H9 (cell line): ENCODE measurements at regions not wholly inside any gene's neighbourhood (a gene's known extent, or its start where the extent isn't known, plus 50 kb on each side); places are given as distances from the start of the nearest gene placed in this dataset.

Experiments used
- DNase-seq: peaks from one replicate; pipeline ENCODE4 v3.0.0-alpha.2; 2017
- H2AFZ ChIP-seq: one replicate; pipeline ENCODE4 v1.6.1; 2013; ENCODE audit warnings: mild to moderate bottlenecking, low read length, control low read depth, moderate library complexity
- H2AK5ac ChIP-seq: 2 replicates; pipeline ENCODE4 v1.6.1; 2013; ENCODE audit warnings: low read length, control low read depth, mixed read lengths; ENCODE audit not compliant: insufficient read length
- H2BK120ac ChIP-seq: one replicate; pipeline ENCODE4 v1.6.1; 2013; ENCODE audit warnings: low read depth, mild to moderate bottlenecking, low read length, control low read depth, inconsistent platforms; ENCODE audit not compliant: poor library complexity, severe bottlenecking
- H2BK12ac ChIP-seq: 2 replicates; pipeline ENCODE4 v1.6.1; 2013; ENCODE audit warnings: low read length, control low read depth, mixed read lengths, low read depth; ENCODE audit not compliant: insufficient read length
- H2BK15ac ChIP-seq: 2 replicates; pipeline ENCODE4 v1.6.1; 2013; ENCODE audit warnings: low read depth, low read length, control low read depth
- H2BK20ac ChIP-seq: one replicate; pipeline ENCODE4 v1.6.1; 2013; ENCODE audit warnings: low read depth, mild to moderate bottlenecking, low read length, control low read depth, inconsistent platforms; ENCODE audit not compliant: poor library complexity, severe bottlenecking
- H2BK5ac ChIP-seq: 2 replicates; pipeline ENCODE4 v1.6.1; 2013; ENCODE audit warnings: low read length, control low read depth, mixed read lengths; ENCODE audit not compliant: insufficient read length
- H3K14ac ChIP-seq: 2 replicates; pipeline ENCODE4 v1.6.1; 2013; ENCODE audit warnings: low read length, control low read depth; ENCODE audit not compliant: insufficient read depth
- H3K18ac ChIP-seq: 2 replicates; pipeline ENCODE4 v1.6.1; 2013; ENCODE audit warnings: low read depth, mild to moderate bottlenecking, mixed read lengths, low read length, control low read depth; ENCODE audit not compliant: insufficient read length
- H3K23ac ChIP-seq: 2 replicates; pipeline ENCODE4 v1.6.1; 2013; ENCODE audit warnings: low read length, control low read depth, mixed read lengths, low read depth; ENCODE audit not compliant: insufficient read length
- H3K23me2 ChIP-seq: 2 replicates; pipeline ENCODE4 v1.6.1; 2013; ENCODE audit warnings: low read depth, mild to moderate bottlenecking, mixed read lengths, low read length, control low read depth; ENCODE audit not compliant: insufficient read length, poor library complexity, severe bottlenecking
- H3K27ac ChIP-seq: 2 replicates; pipeline ENCODE4 v1.5.1; 2013; ENCODE audit warnings: low read length, control low read depth, mixed read lengths, low read depth; ENCODE audit not compliant: insufficient read length
- H3K27me3 ChIP-seq: 2 replicates; pipeline ENCODE4 v1.6.1; 2013; ENCODE audit warnings: low read length, control low read depth, inconsistent platforms; ENCODE audit not compliant: insufficient read depth
- H3K4ac ChIP-seq: 2 replicates; pipeline ENCODE4 v1.6.1; 2013; ENCODE audit warnings: low read depth, mild to moderate bottlenecking, control low read depth, inconsistent platforms, low read length, moderate library complexity
- H3K4me1 ChIP-seq: 2 replicates; pipeline ENCODE4 v1.6.1; 2013; ENCODE audit warnings: low read length, control low read depth, inconsistent platforms; ENCODE audit not compliant: insufficient read depth
- H3K4me2 ChIP-seq: 2 replicates; pipeline ENCODE4 v1.6.1; 2013; ENCODE audit warnings: low read length, control low read depth, mixed read lengths; ENCODE audit not compliant: insufficient read length, insufficient read depth
- H3K56ac ChIP-seq: 2 replicates; pipeline ENCODE4 v1.6.1; 2013; ENCODE audit warnings: low read depth, mild to moderate bottlenecking, mixed read lengths, low read length, control low read depth; ENCODE audit not compliant: insufficient read length
- H3K79me1 ChIP-seq: 2 replicates; pipeline ENCODE4 v1.6.1; 2013; ENCODE audit warnings: low read depth, mild to moderate bottlenecking, moderate library complexity, low read length, control low read depth, inconsistent platforms; ENCODE audit not compliant: insufficient read depth, poor library complexity, severe bottlenecking
- H3K79me2 ChIP-seq: 2 replicates; pipeline ENCODE4 v1.6.1; 2013; ENCODE audit warnings: low read length, control low read depth, inconsistent platforms; ENCODE audit not compliant: insufficient read depth
- H3K9ac ChIP-seq: 2 replicates; pipeline ENCODE4 v1.6.1; 2013; ENCODE audit warnings: low read length, control low read depth, mixed read lengths; ENCODE audit not compliant: insufficient read length; ENCODE audit errors: extremely low read depth
- H3K9me3 ChIP-seq: one replicate; pipeline ENCODE4 v1.6.1; 2013; ENCODE audit warnings: low read depth, low read length, inconsistent platforms; ENCODE audit not compliant: control insufficient read depth
- H3T11ph ChIP-seq: one replicate; pipeline ENCODE4 v1.6.1; 2013; ENCODE audit warnings: mild to moderate bottlenecking, low read length, control low read depth, inconsistent platforms
- H4K20me1 ChIP-seq: one replicate; pipeline ENCODE4 v1.6.1; 2013; ENCODE audit not compliant: control insufficient read depth, insufficient read length, insufficient read depth
- H4K5ac ChIP-seq: 2 replicates; pipeline ENCODE4 v1.6.1; 2013; ENCODE audit warnings: low read depth, mild to moderate bottlenecking, mixed read lengths, low read length, control low read depth; ENCODE audit not compliant: insufficient read length
- H4K8ac ChIP-seq: replicated peaks from 2 replicates; pipeline ENCODE4 v1.6.1; 2013; ENCODE audit warnings: low read length, control low read depth, mixed read lengths, low read depth; ENCODE audit not compliant: insufficient read length
- H4K91ac ChIP-seq: 2 replicates; pipeline ENCODE4 v1.6.1; 2013; ENCODE audit warnings: low read depth, mild to moderate bottlenecking, moderate library complexity, mixed read lengths, low read length, control low read depth; ENCODE audit not compliant: insufficient read length
- H3K27ac Mint-ChIP-seq, 3 experiments: 2 replicates in 2 of 3; 3 replicates in 1 of 3; pipeline ENCODE4 v1.8.0; 2020 to 2021; ENCODE audit warnings: mixed read lengths in 3 of 3, mild to moderate bottlenecking in 1 of 3, moderate library complexity in 1 of 3
- H3K27me3 Mint-ChIP-seq: 2 replicates; pipeline ENCODE4 v1.8.0; 2021; ENCODE audit warnings: low read depth, mild to moderate bottlenecking, moderate library complexity, mixed read lengths
- H3K36me3 Mint-ChIP-seq, 3 experiments: 2 replicates in 2 of 3; 3 replicates in 1 of 3; pipeline ENCODE4 v1.8.0; 2020 to 2021; ENCODE audit warnings: low read depth in 3 of 3, mixed read lengths in 3 of 3; ENCODE audit not compliant: insufficient read depth in 1 of 3
- H3K4me1 Mint-ChIP-seq, 2 experiments: 2 replicates each; pipeline ENCODE4 v1.8.0; 2020; ENCODE audit warnings: mixed read lengths in 2 of 2
- H3K4me3 Mint-ChIP-seq, 2 experiments: 2 replicates in 1 of 2; 3 replicates in 1 of 2; pipeline ENCODE4 v1.8.0; 2020 to 2021; ENCODE audit warnings: mild to moderate bottlenecking in 2 of 2, mixed read lengths in 2 of 2, moderate library complexity in 1 of 2
- H3K9me3 Mint-ChIP-seq, 2 experiments: 2 replicates in 1 of 2; 3 replicates in 1 of 2; pipeline ENCODE4 v1.8.0; 2020; ENCODE audit warnings: mild to moderate bottlenecking in 2 of 2, mixed read lengths in 2 of 2, moderate library complexity in 1 of 2
- CTCF ChIP-seq: fragments of 200-600 bp; sonication (generic); conservative IDR thresholded peaks from 3 replicates; pipeline ENCODE4 v1.8.0; 2021; ENCODE audit warnings: antibody characterized with exemption, mild to moderate bottlenecking
- WGBS: extraction: QIAGEN DNeasy Blood & Tissue Kit; methylation state at CpG from one replicate; pipeline ENCODE4 v1.1.7; 2013; ENCODE audit warnings: missing lambda C conversion rate, low lambda C conversion rate, mixed read lengths; ENCODE audit not compliant: insufficient read length; ENCODE audit errors: extremely low coverage; 5-methylcytosine and 5-hydroxymethylcytosine counted together

DNA sequence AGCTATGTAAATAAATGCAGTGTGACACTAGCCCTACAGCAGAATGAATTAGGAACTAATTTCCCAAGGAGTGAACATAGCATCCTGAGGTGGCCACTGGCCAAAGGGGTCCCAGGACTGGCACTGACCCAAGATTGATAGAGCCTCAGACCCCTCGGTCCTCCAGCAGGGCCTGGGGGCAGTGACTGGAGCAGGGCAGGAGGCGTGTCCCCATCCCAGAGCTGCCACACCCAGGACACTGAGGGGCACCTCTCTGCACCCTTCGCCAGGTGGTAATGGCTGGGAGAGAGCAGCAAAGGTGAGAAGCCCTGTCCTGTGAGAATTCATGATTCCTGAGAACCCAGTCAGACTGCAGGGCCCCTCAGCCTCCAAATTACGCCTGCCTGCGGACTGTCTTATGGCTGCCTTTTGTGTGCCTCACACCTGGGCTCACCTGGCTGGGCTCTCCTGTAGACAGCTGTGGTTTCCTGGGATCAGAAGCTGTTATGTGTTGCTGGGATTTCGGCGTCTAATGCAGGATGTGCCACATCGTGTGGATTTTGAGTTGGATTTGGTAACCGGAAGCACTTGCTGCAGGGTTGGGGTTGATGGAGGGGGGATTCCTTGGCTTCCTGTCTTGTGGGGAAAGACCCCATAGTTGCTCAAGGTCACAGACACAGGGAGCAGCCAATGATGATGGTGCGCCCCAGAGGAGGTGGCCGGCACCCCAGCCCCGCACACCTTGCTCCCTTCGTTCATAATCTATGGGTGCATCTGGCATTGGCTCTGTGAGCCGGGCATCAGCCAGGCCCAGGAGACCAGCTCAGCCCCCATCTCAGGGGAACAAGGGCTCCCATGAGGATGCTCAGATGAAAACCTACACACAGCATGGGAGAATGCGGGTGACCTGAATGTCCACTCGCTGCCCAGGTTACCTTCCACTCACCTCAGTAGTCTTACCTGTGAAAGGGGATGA, 582.9 kb downstream of the BRD1 start:
- H3K4me1 Mint-ChIP-seq, result no peaks in the 10 kb centered on the region
- H2BK120ac ChIP-seq, result no peak overlapping the region
- no peak overlapping the region for H4K5ac ChIP-seq
- TF ChIP-seq CTCF, result no peak
- no peak overlapping the region for H3K14ac ChIP-seq
- no peaks in the 10 kb centered on the region; the same call in 1 of the 2 replicates for H3K27me3 ChIP-seq
- H3K4me3 Mint-ChIP-seq, result no peak overlapping the region
- H3K27ac Mint-ChIP-seq, result no peak overlapping the region
- peaks cover 14% of the 10 kb centered on the region for H3K27me3 Mint-ChIP-seq
- no CpG with 5 or more reads among the region's 16 CpGs for WGBS
- H3K79me1 ChIP-seq, result no peaks in the 10 kb centered on the region
- H3K9ac ChIP-seq, result no peak overlapping the region
- DNase-seq, result peak; percentile 14
- H3K18ac ChIP-seq, result no peak overlapping the region
- no peak overlapping the region for H4K8ac ChIP-seq
- H3K27ac ChIP-seq, result no peak overlapping the region
- no peak overlapping the region for H4K91ac ChIP-seq
- no peak overlapping the region for H3K23ac ChIP-seq
- H3K4ac ChIP-seq, result no peak overlapping the region
- no peak overlapping the region for H2BK12ac ChIP-seq
- no peaks in the 10 kb centered on the region for H4K20me1 ChIP-seq
- H3K23me2 ChIP-seq, result no peaks in the 10 kb centered on the region
- no peak overlapping the region for H2AFZ ChIP-seq
- no peaks in the 10 kb centered on the region for H3K79me2 ChIP-seq
- no peak overlapping the region for H3K56ac ChIP-seq
- H2BK20ac ChIP-seq, result no peak overlapping the region
- no peaks in the 10 kb centered on the region for H3K4me1 ChIP-seq
- no peaks in the 10 kb centered on the region for H3K9me3 ChIP-seq
- peaks cover 0 to 7% of the 10 kb centered on the region in 2 experiments; a peak in 2 of 5 replicates for H3K9me3 Mint-ChIP-seq
- no peak overlapping the region for H3T11ph ChIP-seq
- no peak overlapping the region for H3K4me2 ChIP-seq
- H2BK15ac ChIP-seq, result no peak overlapping the region
- H2BK5ac ChIP-seq, result no peak overlapping the region
- no peaks in the 10 kb centered on the region for H3K36me3 Mint-ChIP-seq
- H2AK5ac ChIP-seq, result no peak overlapping the region
